GM12872 (cell line): ENCODE measurements at regions not wholly inside any gene's neighbourhood (a gene's known extent, or its start where the extent isn't known, plus 50 kb on each side); places are given as distances from the start of the nearest gene placed in this dataset.

Experiments used
- TF ChIP-seq, protein P1 (sequence below): IDR thresholded peaks from 3 replicates; pipeline ENCODE4 v1.5.1; 2011; ENCODE audit warnings: low read depth, mild to moderate bottlenecking, low read length, moderate library complexity; ENCODE audit not compliant: insufficient read depth

DNA sequence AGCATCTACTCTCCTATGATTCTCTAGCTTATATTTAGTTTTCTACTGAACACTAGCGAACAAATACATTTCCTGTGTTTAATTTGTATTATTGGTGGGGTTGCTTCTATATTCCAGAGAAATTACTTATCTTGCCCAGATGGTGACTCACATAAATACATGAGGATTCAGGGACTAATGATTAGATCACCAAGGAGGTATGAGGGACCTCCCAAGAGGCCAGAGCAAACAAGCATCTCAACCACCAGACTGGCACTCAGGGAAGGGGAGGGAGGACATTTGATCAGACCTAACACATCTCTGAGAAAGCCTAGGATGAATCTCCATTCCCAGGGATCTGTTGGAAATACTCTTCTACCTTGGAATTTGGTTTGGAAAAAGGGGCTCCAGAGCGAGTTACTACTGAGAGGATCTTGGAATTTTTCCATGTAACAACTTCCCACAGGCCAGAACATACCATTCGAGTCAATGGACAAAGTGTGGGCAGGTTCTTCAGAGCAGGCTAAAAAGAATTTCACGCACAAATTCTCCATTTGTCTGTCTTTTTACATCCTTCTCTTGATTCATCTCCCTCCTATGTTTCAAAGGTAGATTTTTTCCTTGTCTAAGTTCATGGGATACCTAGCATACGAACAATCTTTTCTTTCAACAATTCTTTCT is 262.6 kb upstream of the MYOCD start:
- TF ChIP-seq, protein P1, sequence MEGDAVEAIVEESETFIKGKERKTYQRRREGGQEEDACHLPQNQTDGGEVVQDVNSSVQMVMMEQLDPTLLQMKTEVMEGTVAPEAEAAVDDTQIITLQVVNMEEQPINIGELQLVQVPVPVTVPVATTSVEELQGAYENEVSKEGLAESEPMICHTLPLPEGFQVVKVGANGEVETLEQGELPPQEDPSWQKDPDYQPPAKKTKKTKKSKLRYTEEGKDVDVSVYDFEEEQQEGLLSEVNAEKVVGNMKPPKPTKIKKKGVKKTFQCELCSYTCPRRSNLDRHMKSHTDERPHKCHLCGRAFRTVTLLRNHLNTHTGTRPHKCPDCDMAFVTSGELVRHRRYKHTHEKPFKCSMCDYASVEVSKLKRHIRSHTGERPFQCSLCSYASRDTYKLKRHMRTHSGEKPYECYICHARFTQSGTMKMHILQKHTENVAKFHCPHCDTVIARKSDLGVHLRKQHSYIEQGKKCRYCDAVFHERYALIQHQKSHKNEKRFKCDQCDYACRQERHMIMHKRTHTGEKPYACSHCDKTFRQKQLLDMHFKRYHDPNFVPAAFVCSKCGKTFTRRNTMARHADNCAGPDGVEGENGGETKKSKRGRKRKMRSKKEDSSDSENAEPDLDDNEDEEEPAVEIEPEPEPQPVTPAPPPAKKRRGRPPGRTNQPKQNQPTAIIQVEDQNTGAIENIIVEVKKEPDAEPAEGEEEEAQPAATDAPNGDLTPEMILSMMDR = no peak

DNA sequence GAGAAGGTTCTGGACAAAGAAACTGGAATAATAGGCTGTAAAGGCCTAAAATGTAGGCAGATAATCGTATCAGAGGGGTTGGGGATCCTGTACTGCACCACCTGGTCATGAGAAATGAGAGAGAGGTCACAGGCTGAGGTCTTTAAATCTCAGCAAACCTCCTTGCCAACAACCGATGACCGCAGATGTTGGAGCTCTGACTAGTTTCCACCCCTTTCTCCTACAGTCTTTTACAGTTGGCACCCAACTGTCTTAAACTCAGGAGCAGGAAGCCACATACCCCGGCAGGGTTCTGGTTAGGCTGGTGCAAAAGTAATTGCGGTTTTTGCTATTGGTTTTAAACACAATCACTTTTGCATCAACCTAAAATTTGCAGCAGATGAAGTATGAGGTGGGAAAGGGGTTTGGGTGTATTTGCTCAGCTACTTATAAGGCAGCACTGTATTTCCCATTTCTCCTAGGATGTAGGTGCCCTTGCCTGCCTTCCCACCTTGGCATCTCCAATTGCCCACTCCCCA is 261.8 kb upstream of the MYOCD start:
- TF ChIP-seq, protein P1 = no peak

DNA sequence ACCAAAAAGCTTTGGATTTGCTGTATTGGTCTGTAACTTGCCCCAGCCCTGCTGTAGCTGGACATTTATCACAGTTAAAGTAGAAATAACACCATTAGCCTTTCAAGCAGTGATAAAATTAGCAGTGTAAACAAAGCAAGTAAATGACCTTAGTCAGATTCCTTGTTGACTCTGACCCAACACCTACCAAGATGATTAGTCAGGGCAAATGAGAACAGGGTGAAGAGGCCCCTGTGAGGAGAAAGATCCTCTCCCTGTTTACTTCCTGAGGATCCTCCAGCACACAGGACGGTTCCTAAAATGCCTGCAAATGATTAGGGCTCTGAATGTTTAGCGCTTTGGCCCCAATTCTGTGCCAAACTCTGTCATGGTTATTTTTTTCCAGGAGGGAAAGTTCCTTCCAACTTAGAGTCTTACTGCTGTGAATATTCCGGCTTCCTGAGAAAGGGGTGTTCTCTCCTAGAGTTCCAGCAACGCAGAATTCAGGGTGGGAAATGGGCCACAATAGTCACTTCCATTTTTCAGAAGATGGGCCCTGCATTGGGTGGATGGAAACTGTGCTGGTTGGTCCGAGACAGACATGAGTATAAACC is 259.0 kb upstream of the MYOCD start:
- TF ChIP-seq, protein P1 = no peak

DNA sequence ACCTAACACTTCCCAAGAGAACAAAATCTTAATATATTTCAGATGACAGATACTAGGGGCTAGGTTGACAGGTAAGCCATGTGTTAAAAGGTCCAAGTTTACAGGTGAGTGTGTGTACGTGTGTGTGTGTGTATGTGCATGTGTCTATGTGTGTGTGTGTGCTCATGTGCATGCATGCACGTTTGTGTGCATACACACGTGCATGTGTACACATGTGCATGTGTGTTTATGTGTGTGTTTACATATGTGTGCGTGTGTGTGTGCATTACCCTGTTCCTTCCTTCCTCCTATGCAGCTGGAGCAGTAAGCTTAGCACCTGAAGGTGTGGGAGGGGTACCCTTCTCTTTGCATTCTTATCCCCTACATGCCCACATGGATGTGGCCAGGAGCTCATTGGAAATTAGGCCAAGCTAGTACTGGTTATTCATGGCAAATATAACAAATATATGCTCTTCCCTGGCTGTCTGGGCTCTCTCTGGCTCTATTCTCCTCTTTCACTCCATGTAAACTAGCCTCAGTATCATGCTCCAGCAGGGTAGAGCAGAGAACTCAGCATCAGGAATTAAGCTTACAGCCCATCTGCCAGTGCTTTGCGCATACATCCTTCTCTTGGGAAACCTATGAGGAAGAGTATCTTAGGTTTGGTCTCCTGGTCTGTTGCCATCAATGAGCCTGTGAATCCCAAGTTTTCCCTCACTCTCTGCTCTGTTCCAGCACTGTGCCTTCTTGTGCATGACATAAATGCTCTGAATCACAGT is 258.0 kb upstream of the MYOCD start:
- TF ChIP-seq, protein P1 = no peak

DNA sequence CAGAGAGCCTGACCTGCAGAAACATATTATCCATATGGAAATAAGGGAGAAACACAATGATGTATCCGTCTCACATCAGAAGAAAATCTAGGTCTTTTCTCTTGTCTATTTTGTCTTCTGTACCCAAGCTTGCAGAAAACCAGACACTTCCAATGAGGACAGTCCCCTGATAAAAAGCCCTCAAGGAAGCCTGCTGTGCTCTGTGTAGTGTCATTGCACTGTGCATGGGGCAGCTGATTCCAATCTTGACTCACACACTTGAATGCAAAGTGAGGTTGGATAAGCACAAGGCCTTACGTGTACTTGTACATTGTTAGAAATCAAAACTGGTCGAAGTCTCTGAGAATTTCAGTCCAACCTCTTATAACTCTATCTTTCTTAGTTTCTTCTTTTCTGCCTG is 256.6 kb upstream of the MYOCD start:
- TF ChIP-seq, protein P1 = no peak

DNA sequence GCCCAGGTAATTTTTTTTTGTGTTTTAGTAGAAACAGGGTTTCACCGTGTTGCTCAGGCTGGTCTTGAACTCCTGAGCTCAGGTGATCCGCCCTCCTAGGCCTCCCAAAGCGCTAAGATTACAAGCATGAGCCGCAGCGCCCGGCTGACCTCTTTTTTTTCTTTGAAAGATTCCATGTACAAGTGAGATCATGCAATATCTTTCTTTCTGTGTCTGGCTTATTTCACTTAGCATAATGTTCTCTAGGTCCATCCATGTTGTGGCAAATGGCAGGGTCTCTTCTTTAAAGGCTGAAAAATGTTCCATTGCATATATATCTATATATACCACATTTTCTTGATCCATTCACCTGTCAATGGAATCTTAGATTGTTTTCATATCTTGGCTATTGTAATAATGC is 255.0 kb upstream of the MYOCD start:
- TF ChIP-seq, protein P1 = no peak

DNA sequence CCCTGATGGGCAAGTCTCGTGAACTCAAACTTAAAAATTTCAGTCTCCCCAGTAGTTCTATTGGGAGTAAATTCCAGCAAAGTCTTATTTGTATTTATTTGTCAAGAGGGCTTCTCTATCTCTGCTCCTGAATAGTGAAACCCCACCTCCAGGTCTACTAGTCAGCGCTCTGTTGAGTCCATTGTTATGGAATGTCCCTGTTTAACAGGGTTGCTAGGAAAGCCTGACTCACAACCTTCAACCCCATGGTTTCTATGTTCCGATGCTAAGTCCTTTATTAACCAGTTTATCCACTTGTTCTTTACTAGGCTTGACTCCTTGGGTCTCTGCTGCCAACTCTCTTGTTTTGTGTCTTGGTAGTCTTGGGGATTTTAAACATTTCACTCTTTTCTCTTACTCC is 250.7 kb upstream of the MYOCD start:
- TF ChIP-seq, protein P1 = no peak
